ENCODE measurements at regions not wholly inside any gene's neighbourhood (a gene's known extent, or its start where the extent isn't known, plus 50 kb on each side); places are given as distances from the start of the nearest gene placed in this dataset.

DNA sequence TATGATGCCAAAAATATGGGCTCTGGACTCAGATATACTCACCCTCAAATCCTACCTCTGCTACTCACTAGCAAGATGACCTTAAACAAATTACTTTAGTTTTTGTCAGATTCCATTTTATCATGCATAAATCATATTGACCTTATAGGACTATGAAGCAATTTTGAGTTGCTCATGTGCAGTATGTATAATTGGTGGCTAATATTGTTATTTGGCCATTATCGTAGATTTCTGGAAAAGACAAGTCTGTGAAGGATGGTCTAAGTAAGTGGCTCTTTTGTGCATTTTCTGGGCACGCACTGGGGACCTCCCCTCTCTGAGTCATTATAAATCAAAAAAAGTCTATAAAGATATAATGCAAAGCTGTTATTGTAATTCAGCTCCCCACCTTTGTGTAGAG, 393.0 kb downstream of the FGF10 start:
- Histone ChIP-seq H3K27me3 (no peaks in the 10 kb centered on the region), H3K79me2 (ENCODE audit: low read depth) (no peaks in the 10 kb centered on the region), H3K27ac (no peak overlapping the region), H4K20me1 (ENCODE audit: low read depth) (no peaks in the 10 kb centered on the region), H3F3A (ENCODE audit: low read depth) (peaks cover 7% of the 10 kb centered on the region), H3K4me1 (peaks cover 29% of the 10 kb centered on the region), H3K36me3 (no peaks in the 10 kb centered on the region), H3K9me3 (ENCODE audit: low read depth) (no peaks in the 10 kb centered on the region), H3K9ac (no peak overlapping the region), H2AFZ (replicated peaks) (no peak overlapping the region), H3K4me2 (no peak overlapping the region), H3K4me3 (no peak overlapping the region)
- H3K4me1 Mint-ChIP-seq: peaks cover 19% of the 10 kb centered on the region
- TF ChIP-seq, protein P1, sequence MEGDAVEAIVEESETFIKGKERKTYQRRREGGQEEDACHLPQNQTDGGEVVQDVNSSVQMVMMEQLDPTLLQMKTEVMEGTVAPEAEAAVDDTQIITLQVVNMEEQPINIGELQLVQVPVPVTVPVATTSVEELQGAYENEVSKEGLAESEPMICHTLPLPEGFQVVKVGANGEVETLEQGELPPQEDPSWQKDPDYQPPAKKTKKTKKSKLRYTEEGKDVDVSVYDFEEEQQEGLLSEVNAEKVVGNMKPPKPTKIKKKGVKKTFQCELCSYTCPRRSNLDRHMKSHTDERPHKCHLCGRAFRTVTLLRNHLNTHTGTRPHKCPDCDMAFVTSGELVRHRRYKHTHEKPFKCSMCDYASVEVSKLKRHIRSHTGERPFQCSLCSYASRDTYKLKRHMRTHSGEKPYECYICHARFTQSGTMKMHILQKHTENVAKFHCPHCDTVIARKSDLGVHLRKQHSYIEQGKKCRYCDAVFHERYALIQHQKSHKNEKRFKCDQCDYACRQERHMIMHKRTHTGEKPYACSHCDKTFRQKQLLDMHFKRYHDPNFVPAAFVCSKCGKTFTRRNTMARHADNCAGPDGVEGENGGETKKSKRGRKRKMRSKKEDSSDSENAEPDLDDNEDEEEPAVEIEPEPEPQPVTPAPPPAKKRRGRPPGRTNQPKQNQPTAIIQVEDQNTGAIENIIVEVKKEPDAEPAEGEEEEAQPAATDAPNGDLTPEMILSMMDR (IDR thresholded peaks at IDR 0.05): no peak
- no peak for TF ChIP-seq EZH2 (IDR thresholded peaks at IDR 0.05)
- no peak for TF ChIP-seq EZH2phosphoT487 (IDR thresholded peaks at IDR 0.05)
- peaks cover 2% of the 10 kb centered on the region for H3K9me3 Mint-ChIP-seq
- DNase-seq (ENCODE audit: low spot score): no peak
- H3K36me3 Mint-ChIP-seq: no peaks in the 10 kb centered on the region
- no peak overlapping the region for H3K4me3 Mint-ChIP-seq
- H3K27me3 Mint-ChIP-seq (ENCODE audit: insufficient read depth, low read depth): no peaks in the 10 kb centered on the region
- no peak overlapping the region for H3K27ac Mint-ChIP-seq

GRCh38 chr5:43994352-43994708, 391.4 kb downstream of the NNT start:
- no peak for DNase-seq (ENCODE audit: low spot score)
- Histone ChIP-seq H3K4me1 (peaks cover 22% of the 10 kb centered on the region), H4K20me1 (ENCODE audit: low read depth) (no peaks in the 10 kb centered on the region), H3K9ac (no peak overlapping the region), H3K36me3 (no peaks in the 10 kb centered on the region), H3K27ac (no peak overlapping the region), H3F3A (ENCODE audit: low read depth) (peaks cover 7% of the 10 kb centered on the region), H3K27me3 (no peaks in the 10 kb centered on the region), H3K4me2 (no peak overlapping the region), H2AFZ (replicated peaks) (no peak overlapping the region), H3K79me2 (ENCODE audit: low read depth) (no peaks in the 10 kb centered on the region), H3K4me3 (no peak overlapping the region), H3K9me3 (ENCODE audit: low read depth) (no peaks in the 10 kb centered on the region)
- peaks cover 19% of the 10 kb centered on the region for H3K4me1 Mint-ChIP-seq
- no peaks in the 10 kb centered on the region for H3K36me3 Mint-ChIP-seq
- no peaks in the 10 kb centered on the region for H3K27me3 Mint-ChIP-seq (ENCODE audit: insufficient read depth, low read depth)
- no peak overlapping the region for H3K4me3 Mint-ChIP-seq
- peaks cover 2% of the 10 kb centered on the region for H3K9me3 Mint-ChIP-seq
- TF ChIP-seq EZH2phosphoT487 (IDR thresholded peaks at IDR 0.05): no peak
- no peak for TF ChIP-seq EZH2 (IDR thresholded peaks at IDR 0.05)
- TF ChIP-seq, protein P1 (IDR thresholded peaks at IDR 0.05): no peak
- H3K27ac Mint-ChIP-seq: no peak overlapping the region

GRCh38 chr5:43993634-43994351, 390.8 kb downstream of the NNT start:
- H3K9me3 Mint-ChIP-seq: peaks cover 2% of the 10 kb centered on the region
- H3K4me2 ChIP-seq: no peak overlapping the region
- H3K4me3 ChIP-seq: no peak overlapping the region
- no peaks in the 10 kb centered on the region for H3K9me3 ChIP-seq (ENCODE audit: low read depth)
- peaks cover 19% of the 10 kb centered on the region for H3K4me1 Mint-ChIP-seq
- H3K27ac Mint-ChIP-seq: no peak overlapping the region
- no peak overlapping the region for H3K9ac ChIP-seq
- H3K79me2 ChIP-seq (ENCODE audit: low read depth): no peaks in the 10 kb centered on the region
- no peaks in the 10 kb centered on the region for H3K27me3 ChIP-seq
- H3K27me3 Mint-ChIP-seq (ENCODE audit: insufficient read depth, low read depth): no peaks in the 10 kb centered on the region
- H3K36me3 Mint-ChIP-seq: no peaks in the 10 kb centered on the region
- TF ChIP-seq EZH2phosphoT487 (IDR thresholded peaks at IDR 0.05) (no peak), EZH2 (IDR thresholded peaks at IDR 0.05) (no peak)
- H3F3A ChIP-seq (ENCODE audit: low read depth): peaks cover 7% of the 10 kb centered on the region
- H3K4me3 Mint-ChIP-seq: no peak overlapping the region
- no peak for DNase-seq (ENCODE audit: low spot score)
- no peaks in the 10 kb centered on the region for H3K36me3 ChIP-seq
- H3K27ac ChIP-seq: no peak overlapping the region
- peaks cover 16% of the 10 kb centered on the region for H3K4me1 ChIP-seq
- no peaks in the 10 kb centered on the region for H4K20me1 ChIP-seq (ENCODE audit: low read depth)
- H2AFZ ChIP-seq (replicated peaks): no peak overlapping the region

GRCh38 chr5:43985411-43985810, 382.4 kb downstream of the NNT start:
- H3K79me2 ChIP-seq (ENCODE audit: low read depth): no peaks in the 10 kb centered on the region
- Mint-ChIP-seq H3K27ac (no peak overlapping the region), H3K4me1 (no peaks in the 10 kb centered on the region)

More at GRCh38 chr5:43985411-43985810, 382.4 kb downstream of the NNT start:
- Histone ChIP-seq H4K20me1 (ENCODE audit: low read depth) (no peaks in the 10 kb centered on the region), H3K9me3 (ENCODE audit: low read depth) (no peaks in the 10 kb centered on the region), H3K4me1 (no peaks in the 10 kb centered on the region), H3K36me3 (no peaks in the 10 kb centered on the region), H3K27me3 (no peaks in the 10 kb centered on the region), H3K4me2 (no peak overlapping the region), H3K9ac (no peak overlapping the region), H2AFZ (replicated peaks) (no peak overlapping the region), H3K4me3 (no peak overlapping the region), H3K27ac (no peak overlapping the region), H3F3A (ENCODE audit: low read depth) (no peaks in the 10 kb centered on the region)
- Mint-ChIP-seq H3K36me3 (no peaks in the 10 kb centered on the region), H3K27me3 (ENCODE audit: insufficient read depth, low read depth) (no peaks in the 10 kb centered on the region), H3K9me3 (no peaks in the 10 kb centered on the region), H3K4me3 (no peak overlapping the region)
- TF ChIP-seq, protein P1 (IDR thresholded peaks at IDR 0.05): no peak
- TF ChIP-seq EZH2phosphoT487 (IDR thresholded peaks at IDR 0.05): no peak
- no peak for TF ChIP-seq EZH2 (IDR thresholded peaks at IDR 0.05)
- DNase-seq (ENCODE audit: low spot score): no peak

Measured in neural progenitor cell (in vitro differentiated cells).